ENCODE measurements at regions not wholly inside any gene's neighbourhood (a gene's known extent, or its start where the extent isn't known, plus 50 kb on each side); places are given as distances from the start of the nearest gene placed in this dataset.

- no peak for TF ChIP-seq CTCF (conservative IDR thresholded peaks at IDR 0.05; ENCODE audit: low read depth, low read length)
- TF ChIP-seq RAD21 (IDR thresholded peaks at IDR 0.05; ENCODE audit: low read length), result no peak
- TF ChIP-seq CEBPB (IDR thresholded peaks at IDR 0.05; ENCODE audit: low read depth, low read length), result no peak
- no peak for TF ChIP-seq MAFK (IDR thresholded peaks at IDR 0.05; ENCODE audit: low read depth, low read length)
- no peak for TF ChIP-seq POLR2A (IDR thresholded peaks at IDR 0.05; ENCODE audit: low read depth, low read length)
- no peak for TF ChIP-seq CHD1 (IDR thresholded peaks at IDR 0.05; ENCODE audit: low read depth, low read length)
- no peak for TF ChIP-seq MXI1 (IDR thresholded peaks at IDR 0.05; ENCODE audit: borderline replicate concordance, low read depth, low read length)
- no peak for TF ChIP-seq ELK1 (IDR thresholded peaks at IDR 0.05; ENCODE audit: borderline replicate concordance, low read depth, low read length)
- TF ChIP-seq MAZ (IDR thresholded peaks at IDR 0.05; ENCODE audit: borderline replicate concordance, low read depth, low read length), result no peak
- no peak for TF ChIP-seq USF2 (IDR thresholded peaks at IDR 0.05; ENCODE audit: low read depth, low read length)
- TF ChIP-seq BHLHE40 (IDR thresholded peaks at IDR 0.05; ENCODE audit: low read depth, low read length), result no peak
- TF ChIP-seq FOS (IDR thresholded peaks at IDR 0.05; ENCODE audit: low read depth, low read length), result no peak
Measured at GRCh38 chr3:75303741-75304140, 360.4 kb upstream of the FRG2C start.

Data from IMR-90 (cell line).